ENCODE measurements at regions not wholly inside any gene's neighbourhood (a gene's known extent, or its start where the extent isn't known, plus 50 kb on each side); places are given as distances from the start of the nearest gene placed in this dataset.

DNA sequence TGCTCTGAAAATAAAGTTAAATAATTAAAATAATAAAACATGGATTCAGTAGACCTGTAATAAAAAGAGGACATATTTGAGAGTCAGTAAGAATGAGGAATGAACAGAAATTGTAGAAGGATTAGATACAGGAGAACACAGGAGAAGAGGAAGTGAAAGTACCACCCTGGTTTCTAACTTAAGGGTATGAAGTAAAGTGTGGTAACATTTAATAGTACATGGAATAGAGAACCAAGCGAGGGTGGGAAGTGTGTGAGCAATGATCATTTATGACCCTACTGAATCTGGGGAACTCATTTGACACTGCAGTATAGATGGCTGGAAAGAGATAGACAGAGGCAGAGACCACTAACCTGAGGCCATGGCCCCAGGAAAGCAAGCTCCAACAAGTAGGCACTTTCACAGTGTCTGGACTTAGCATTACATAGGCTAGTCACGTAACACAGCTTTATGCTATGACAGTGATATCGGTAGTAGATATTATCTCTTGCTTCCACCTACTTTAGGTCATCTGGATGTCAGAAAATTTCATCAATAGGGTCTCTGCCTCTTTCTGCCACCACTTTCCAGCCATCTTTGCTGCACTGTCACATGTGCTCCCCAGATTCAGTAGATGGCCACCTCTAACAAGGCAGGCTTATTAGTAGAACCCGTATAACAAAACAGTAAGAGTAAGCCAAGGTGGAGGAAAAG is 633.9 kb upstream of the MIR17HG start:
- Histone ChIP-seq H2AFZ (ENCODE audit: low read depth, low read length, poor library complexity, severe bottlenecking) (no peak overlapping the region), H3K79me2 (ENCODE audit: insufficient read depth, low read length) (no peaks in the 10 kb centered on the region), H3K27me3 (ENCODE audit: insufficient read depth, low read length) (no peaks in the 10 kb centered on the region), H3K36me3 (ENCODE audit: control insufficient read depth in 1 of 2, insufficient read depth in 2 of 2, low read length in 2 of 2) (no peaks in the 10 kb centered on the region), H3K4me2 (ENCODE audit: low read length) (no peak overlapping the region), H3K4me1 (ENCODE audit: control insufficient read depth in 1 of 2, insufficient read depth in 2 of 2, low read length in 2 of 2) (peaks cover 5 to 12% of the 10 kb centered on the region in 2 experiments; a peak in 3 of 4 replicates), H3K9me2 (ENCODE audit: insufficient read depth) (no peaks in the 10 kb centered on the region), H3K9me3 (ENCODE audit: control insufficient read depth in 1 of 2, insufficient read depth in 1 of 2, low read depth in 1 of 2, low read length in 2 of 2) (no peaks in the 10 kb centered on the region), H4K20me1 (ENCODE audit: insufficient read depth) (no peaks in the 10 kb centered on the region), H3K27ac (ENCODE audit: low read depth, low read length) (no peak overlapping the region), H3K4me3 (replicated peaks in 1 of 2; ENCODE audit: low read depth in 1 of 2, low read length in 2 of 2) (no peak overlapping the region), H3K9ac (ENCODE audit: low read length) (no peak overlapping the region)
- ChIA-PET RAD21 (ENCODE audit: low non-redundant PET in 1 of 2, low total read pairs in 2 of 2, uncharacterized antibody in 2 of 2, unreplicated experiment in 2 of 2) (no interaction called here), POLR2A (no interaction called here), CTCF (no interaction called here)
- ATAC-seq, result no peak
- intact Hi-C loops (cut with micrococcal nuclease), result no loop called here
- no TSS peak for BruUV-seq (replicated peaks)
- no peak for DNase-seq (ENCODE audit: low read depth, low spot score)
- TF ChIP-seq POLR2AphosphoS5 (IDR thresholded peaks at IDR 0.05; ENCODE audit: low read depth, low read length), result no peak
- TF ChIP-seq POLR2A (IDR thresholded peaks at IDR 0.05; ENCODE audit: borderline replicate concordance, extremely low read depth, insufficient read depth, insufficient read length), result no peak
- TF ChIP-seq SRF (IDR thresholded peaks at IDR 0.05; ENCODE audit: low read depth), result no peak
- TF ChIP-seq SP1 (IDR thresholded peaks at IDR 0.05; ENCODE audit: low read depth), result no peak
- no peak for TF ChIP-seq YY1 (IDR thresholded peaks at IDR 0.05; ENCODE audit: extremely low read depth, insufficient replicate concordance, low read depth, low read length)

DNA sequence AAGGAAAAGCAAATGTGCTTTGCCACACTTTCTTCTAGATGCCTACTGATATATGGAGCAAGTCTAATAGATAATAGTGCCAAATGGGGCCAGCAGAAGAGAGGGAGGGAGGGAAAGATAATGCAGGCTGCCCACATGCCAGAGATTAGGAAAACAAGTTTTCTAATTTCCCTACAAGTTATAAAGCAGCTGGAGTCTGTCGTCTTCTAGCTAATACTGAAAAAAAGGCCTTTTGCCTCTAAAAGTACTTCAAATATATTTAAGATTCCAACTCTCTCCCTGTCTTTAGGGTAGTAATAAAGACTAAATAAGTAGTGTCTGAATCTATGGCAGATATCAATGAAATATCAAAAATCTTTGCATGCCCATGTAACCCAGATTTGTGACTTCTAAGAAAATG is 632.0 kb upstream of the MIR17HG start:
- TF ChIP-seq JUND (IDR thresholded peaks at IDR 0.05) (no peak), EGR1 (IDR thresholded peaks at IDR 0.05; ENCODE audit: low read depth) (no peak), SRF (IDR thresholded peaks at IDR 0.05; ENCODE audit: low read depth) (no peak), CBX3 (IDR thresholded peaks at IDR 0.05; ENCODE audit: low read depth) (no peak), EZH2 (IDR thresholded peaks at IDR 0.05) (no peak), ZFX (IDR thresholded peaks at IDR 0.05) (no peak), CEBPB (IDR thresholded peaks at IDR 0.05; ENCODE audit: low read depth) (no peak), SP1 (IDR thresholded peaks at IDR 0.05; ENCODE audit: low read depth) (no peak), EZH2phosphoT487 (IDR thresholded peaks at IDR 0.05; ENCODE audit: borderline replicate concordance) (no peak)
- TF ChIP-seq, protein P1, sequence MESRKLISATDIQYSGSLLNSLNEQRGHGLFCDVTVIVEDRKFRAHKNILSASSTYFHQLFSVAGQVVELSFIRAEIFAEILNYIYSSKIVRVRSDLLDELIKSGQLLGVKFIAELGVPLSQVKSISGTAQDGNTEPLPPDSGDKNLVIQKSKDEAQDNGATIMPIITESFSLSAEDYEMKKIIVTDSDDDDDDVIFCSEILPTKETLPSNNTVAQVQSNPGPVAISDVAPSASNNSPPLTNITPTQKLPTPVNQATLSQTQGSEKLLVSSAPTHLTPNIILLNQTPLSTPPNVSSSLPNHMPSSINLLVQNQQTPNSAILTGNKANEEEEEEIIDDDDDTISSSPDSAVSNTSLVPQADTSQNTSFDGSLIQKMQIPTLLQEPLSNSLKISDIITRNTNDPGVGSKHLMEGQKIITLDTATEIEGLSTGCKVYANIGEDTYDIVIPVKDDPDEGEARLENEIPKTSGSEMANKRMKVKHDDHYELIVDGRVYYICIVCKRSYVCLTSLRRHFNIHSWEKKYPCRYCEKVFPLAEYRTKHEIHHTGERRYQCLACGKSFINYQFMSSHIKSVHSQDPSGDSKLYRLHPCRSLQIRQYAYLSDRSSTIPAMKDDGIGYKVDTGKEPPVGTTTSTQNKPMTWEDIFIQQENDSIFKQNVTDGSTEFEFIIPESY (IDR thresholded peaks at IDR 0.05; ENCODE audit: extremely low read depth, insufficient replicate concordance, low read length), result no peak
- TF ChIP-seq, protein P2, sequence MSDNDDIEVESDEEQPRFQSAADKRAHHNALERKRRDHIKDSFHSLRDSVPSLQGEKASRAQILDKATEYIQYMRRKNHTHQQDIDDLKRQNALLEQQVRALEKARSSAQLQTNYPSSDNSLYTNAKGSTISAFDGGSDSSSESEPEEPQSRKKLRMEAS (IDR thresholded peaks at IDR 0.05), result no peak
- POLR2A ChIA-PET, result no interaction called here
- H4K20me1 ChIP-seq (ENCODE audit: insufficient read depth), result no peaks in the 10 kb centered on the region
- no TSS peak for BruUV-seq (replicated peaks)
- H3K4me3 ChIP-seq (replicated peaks in 1 of 2; ENCODE audit: low read depth in 1 of 2, low read length in 2 of 2), result no peak overlapping the region
- H3K27ac ChIP-seq (ENCODE audit: low read depth, low read length), result no peak overlapping the region
- no peak overlapping the region for H3K4me2 ChIP-seq (ENCODE audit: low read length)
- ATAC-seq (no peak), DNase-seq (ENCODE audit: low read depth, low spot score) (no peak)
- H3K27me3 ChIP-seq (ENCODE audit: insufficient read depth, low read length), result no peaks in the 10 kb centered on the region
- H3K9me2 ChIP-seq (ENCODE audit: insufficient read depth), result no peaks in the 10 kb centered on the region
- RAD21 ChIA-PET (ENCODE audit: low non-redundant PET in 1 of 2, low total read pairs in 2 of 2, uncharacterized antibody in 2 of 2, unreplicated experiment in 2 of 2), result no interaction called here
- peaks cover 5 to 12% of the 10 kb centered on the region in 2 experiments; a peak in 3 of 4 replicates for H3K4me1 ChIP-seq (ENCODE audit: control insufficient read depth in 1 of 2, insufficient read depth in 2 of 2, low read length in 2 of 2)
- no peak overlapping the region for H2AFZ ChIP-seq (ENCODE audit: low read depth, low read length, poor library complexity, severe bottlenecking)
- H3K9ac ChIP-seq (ENCODE audit: low read length), result no peak overlapping the region
- no peaks in the 10 kb centered on the region for H3K9me3 ChIP-seq (ENCODE audit: control insufficient read depth in 1 of 2, insufficient read depth in 1 of 2, low read depth in 1 of 2, low read length in 2 of 2)
- intact Hi-C loops (cut with micrococcal nuclease), result no loop called here
- no peaks in the 10 kb centered on the region for H3K36me3 ChIP-seq (ENCODE audit: control insufficient read depth in 1 of 2, insufficient read depth in 2 of 2, low read length in 2 of 2)
- no peaks in the 10 kb centered on the region for H3K79me2 ChIP-seq (ENCODE audit: insufficient read depth, low read length)
- CTCF ChIA-PET, result no interaction called here

Data from HCT116 (cell line).